ENCODE measurements at regions not wholly inside any gene's neighbourhood (a gene's known extent, or its start where the extent isn't known, plus 50 kb on each side); places are given as distances from the start of the nearest gene placed in this dataset.
"Not testable (repeated sequence)": the region's sequence is repeated elsewhere in the genome, so short reads cannot be mapped to it uniquely, and the experiment has no call there.

DNA sequence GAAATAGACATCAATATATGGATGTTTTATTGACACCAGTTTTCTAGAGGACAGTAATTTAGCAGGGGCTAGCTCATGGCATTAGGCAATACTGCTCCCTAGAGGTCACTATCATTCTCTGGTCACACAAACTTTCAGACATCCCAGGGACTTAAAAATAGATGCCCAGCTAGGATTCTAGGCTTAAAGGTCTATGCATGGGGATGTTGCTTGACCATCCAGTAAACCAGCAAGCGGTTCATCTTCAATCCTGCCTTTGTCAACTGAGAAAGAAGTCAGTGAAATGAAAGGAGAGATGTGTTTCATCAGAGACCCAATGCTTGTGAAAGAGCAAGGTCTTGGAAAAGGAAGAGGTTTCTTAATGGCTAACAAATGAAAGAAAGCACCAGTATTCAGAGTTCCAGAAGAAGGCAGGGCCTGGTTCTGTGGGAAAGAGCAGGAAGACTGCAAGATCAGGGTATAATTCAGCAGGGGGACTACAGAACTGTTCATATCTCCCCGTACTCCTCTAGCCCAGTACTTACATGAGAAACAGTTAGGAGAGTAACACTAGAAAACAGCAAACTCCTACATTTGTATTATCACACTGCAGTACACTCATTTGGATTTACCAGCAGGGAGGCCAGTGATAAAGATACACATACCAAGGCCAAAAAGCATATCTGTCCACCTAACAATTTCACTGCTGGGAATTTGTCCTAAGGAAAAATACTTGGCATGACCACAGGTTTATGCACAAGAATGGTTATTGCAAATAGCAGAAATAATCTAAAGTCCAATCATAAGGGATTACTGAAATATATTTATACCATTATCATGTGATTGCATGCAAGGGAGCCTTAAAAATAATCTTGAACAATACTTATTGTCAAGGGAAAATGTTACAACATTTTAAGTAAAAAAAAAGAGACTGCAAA, 151.4 kb upstream of the LAMA2 start:
- peak; percentile 35 for DNase-seq

DNA sequence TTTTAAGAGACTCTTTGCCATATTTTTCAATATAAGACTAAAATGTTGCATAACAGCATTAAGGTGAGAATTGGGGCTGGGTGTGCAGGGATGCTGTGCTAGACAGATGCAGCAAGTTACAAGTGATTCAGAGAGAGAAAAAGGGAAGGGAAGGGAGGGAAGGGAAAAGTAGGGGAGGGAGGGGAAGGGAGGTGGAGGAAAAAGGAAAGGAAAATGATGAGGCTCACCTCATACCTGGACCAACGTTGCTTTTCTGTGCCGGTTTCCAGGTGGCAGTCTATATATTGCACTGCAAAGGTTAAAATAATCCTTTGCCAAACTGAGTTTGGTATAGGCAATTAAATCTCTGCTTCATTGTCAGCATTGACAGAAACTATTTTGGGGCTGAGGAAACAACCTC, 155.4 kb upstream of the LAMA2 start:
- no peak for DNase-seq

DNA sequence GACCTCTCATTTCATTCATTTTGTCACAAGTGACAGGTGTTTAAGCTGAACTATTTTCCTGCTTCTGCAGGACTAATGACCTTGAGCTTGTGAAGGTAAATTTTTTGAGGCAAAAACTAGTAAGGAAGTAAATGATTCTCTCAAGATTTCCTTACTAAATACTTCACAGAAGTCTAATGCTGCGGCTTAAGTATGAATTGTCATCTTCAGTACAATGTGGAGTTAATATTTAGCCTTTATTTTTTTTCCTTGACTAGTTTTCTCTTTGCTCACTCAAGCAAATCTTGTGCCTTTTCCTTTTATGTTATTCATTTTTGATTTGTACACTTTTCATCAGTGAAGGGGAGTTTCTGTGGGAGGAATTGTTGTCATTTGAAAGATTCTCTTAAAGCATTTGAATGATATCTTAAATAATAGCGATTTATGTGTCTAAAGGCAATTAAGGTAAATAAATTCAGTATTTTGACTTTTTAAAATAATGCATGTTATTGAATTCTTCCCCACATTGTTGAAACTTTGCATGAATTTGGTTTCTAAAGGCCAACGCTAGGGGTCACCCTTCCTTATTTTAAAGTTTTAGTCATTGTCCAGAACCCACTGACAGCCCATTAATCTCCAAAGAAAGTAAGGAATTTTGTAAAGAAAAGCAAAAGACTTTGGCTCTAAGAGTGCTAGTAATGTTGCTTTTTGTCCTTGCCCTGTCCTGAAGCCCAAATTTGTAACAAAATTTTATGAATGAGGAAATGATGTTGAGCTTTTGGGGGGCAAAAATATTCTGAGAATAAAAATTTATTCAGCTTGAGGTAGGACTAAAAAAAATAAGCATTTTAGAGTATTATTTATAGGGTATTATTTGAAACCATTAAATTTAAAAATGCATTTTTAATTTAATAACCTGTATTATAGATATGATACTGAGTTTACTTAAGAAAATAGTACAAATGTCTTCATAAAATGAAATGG, 157.4 kb upstream of the LAMA2 start:
- peak; percentile 26 for DNase-seq

DNA sequence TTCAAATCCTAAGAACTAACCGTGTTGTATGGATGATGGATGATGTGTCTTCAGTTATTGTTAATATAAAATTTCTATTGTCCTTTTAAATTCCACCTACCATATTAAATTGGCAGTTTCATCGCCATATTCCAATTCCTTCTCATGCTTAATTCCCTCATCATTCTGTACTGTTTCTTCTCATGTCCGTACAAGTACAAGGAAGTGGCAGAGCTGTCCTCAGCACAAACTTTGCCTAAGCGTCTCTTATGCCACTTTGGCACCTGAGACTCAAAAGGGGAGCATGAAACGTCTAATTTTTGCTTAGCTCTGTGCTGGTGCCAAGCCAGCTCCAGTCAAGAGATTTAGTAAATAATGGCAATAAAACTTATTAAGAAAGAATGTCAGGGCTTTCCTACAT, 158.2 kb upstream of the LAMA2 start:
- no peak for DNase-seq

DNA sequence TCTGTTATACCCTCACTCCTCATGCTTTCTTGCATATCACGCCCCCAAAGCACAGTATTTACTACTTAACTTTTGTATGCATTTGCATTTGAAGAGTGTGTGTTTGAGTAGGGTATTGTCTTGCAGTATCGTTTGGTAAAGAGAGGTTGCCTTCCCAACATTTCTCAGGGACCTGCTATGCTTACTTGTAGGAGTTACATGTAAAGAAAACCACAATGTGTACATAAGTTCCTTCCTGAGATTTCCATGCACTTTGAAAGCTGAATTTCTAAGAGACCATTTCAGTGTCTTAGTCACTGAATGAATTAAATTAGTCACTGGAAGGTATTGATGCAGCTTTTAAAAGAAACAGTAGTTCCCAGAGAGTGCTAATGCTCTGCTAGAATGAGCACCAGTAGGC, 159.3 kb upstream of the LAMA2 start:
- peak; percentile 8 for DNase-seq

DNA sequence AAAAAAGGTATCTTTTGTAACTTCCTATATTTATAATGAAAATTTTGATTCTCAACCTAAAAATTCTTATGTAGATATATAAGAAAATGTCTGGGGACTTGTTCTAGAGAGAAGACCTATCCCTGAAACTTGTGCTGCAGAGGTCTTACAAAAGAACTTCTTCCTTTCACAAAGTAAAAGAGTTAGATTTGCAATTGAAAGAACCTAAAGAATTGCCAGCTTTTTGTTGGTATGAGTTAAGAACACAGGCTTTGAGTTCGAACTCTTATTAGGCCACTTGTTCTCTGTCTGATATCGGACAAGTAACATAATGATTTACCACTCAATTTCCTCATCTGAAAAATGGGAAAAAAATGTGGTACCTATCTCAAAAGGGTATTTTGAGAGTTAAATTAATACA, 162.0 kb upstream of the LAMA2 start:
- DNase-seq, result no peak

DNA sequence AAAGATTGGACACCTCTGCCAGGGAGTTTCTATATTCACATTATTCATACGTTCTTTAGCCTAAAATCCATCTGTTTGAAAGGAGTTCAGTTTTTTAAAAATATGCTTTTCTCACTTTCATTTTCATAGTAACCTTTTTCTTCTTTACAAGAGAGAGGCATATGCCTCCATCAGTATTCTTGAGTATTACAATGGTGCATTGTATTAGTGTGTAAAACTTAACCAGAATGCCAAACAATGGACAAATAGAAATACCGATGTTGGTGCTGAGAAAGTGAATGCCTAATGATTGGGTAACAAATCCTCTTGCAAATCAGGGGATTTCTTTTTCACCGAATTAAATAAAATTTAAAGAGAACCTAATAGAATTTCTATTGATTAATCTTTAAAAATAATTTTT, 163.2 kb upstream of the LAMA2 start:
- DNase-seq, result no peak

DNA sequence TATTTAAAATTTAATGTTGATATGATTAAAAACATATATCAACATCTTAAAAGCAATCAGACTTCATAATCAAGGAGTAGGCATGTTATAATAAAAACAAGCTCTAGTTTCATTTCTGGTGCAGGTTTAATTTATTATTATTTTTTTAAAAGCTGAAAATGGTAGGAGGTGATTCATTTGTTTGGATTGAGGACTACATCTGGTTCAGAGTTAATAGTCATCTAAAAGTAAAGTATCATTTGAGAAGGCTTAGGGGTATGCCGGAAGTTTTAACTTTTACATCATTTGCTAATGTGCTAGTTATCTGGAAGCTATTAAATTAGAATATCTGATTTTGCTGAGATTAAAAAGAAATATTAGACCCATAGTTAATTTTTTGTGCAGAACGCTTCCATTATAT, 169.5 kb upstream of the LAMA2 start:
- no peak for DNase-seq

DNA sequence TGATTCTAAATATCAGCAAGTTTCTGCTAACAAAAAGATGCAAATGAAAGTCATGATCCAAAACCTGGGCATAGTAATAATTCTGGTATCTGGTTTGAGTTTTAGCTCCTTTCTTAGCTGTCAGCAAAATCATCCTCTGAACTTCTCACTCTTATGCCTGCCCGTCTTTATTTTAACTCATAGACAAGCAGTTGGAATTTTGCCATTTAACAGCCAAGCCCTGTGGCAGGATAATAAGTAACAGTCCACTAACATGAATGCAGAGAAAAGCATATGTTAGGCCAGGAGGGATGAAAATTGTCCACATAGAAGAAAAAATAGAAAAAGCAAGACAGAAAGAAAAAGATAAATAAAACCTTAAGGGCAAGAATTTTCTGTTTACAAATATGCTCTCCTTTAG, 170.0 kb upstream of the LAMA2 start:
- DNase-seq, result no peak

DNA sequence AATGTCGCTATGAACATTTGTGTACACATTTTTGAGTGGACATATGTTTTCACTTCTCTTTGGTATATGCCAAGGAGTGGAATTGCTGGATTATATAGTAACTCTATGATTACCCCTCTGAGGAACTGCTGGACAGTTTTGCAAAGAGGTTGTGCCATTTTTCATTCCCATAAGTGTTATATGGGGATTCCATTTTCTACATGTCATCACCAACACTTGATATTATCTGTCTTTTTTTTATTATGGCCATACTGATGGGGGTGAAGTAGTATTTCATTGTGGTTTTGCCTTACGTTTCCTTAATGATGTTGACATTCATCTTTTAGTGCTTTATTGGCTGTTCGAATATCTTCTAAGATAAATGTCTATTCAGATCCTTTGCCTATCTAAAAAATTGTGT, 171.8 kb upstream of the LAMA2 start:
- no peak for DNase-seq

DNA sequence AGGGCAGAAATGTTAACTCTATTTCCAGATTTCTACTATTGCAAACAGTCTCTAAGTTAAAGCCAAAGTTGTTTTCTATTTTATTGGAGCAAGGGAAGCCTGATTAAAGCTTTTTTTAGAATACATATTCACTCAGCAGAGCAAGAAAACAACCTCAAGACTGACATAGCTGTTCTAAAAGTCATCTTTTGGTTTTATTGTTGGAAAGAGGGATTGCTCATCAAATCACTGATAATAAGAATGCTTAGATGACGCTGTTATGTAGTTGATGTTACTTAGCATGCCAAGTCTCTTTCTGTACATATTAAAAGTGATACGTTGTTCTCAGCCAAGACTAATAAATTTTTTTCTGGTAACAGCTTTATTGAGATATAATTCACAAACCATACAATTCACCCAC, 172.6 kb upstream of the LAMA2 start:
- DNase-seq, result no peak

DNA sequence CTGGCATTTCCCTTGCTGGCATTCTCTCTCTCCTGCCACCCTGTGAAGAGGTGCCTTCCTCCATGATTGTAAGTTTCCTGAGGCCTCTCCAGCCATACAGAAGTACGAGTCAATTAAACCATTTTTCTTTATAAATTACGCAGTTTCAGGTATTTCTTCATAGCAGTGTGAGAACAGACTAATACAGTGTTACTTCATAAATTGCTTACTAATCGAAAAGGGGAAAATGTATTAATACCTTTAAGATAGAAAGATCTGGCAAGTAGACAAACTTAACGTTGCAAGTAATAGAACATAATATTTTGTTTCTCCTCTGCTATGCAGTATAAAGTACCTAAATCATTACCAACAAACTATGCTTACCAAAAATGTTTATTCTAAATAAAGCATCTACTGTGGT, 178.3 kb upstream of the LAMA2 start:
- no peak for DNase-seq

DNA sequence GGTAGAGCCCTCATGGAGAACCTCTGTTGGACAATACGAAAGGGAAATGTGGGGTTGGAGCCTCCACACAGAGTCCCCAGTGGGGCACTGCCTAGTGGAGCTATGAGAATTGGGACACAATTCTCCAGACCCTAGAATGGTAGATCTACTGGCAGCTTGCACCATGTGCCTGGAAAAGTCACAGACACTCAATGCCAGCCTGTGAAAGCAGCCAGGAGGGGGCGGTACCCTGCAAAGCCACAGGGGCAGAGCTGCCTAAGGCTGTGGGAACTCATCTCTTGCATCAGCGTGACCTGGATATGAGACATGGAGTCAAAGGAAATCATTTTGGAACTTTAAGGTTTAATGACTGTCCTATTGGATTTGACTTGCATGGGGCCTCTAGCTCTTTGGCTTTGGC, 179.1 kb upstream of the LAMA2 start:
- not testable (repeated sequence) for DNase-seq

DNA sequence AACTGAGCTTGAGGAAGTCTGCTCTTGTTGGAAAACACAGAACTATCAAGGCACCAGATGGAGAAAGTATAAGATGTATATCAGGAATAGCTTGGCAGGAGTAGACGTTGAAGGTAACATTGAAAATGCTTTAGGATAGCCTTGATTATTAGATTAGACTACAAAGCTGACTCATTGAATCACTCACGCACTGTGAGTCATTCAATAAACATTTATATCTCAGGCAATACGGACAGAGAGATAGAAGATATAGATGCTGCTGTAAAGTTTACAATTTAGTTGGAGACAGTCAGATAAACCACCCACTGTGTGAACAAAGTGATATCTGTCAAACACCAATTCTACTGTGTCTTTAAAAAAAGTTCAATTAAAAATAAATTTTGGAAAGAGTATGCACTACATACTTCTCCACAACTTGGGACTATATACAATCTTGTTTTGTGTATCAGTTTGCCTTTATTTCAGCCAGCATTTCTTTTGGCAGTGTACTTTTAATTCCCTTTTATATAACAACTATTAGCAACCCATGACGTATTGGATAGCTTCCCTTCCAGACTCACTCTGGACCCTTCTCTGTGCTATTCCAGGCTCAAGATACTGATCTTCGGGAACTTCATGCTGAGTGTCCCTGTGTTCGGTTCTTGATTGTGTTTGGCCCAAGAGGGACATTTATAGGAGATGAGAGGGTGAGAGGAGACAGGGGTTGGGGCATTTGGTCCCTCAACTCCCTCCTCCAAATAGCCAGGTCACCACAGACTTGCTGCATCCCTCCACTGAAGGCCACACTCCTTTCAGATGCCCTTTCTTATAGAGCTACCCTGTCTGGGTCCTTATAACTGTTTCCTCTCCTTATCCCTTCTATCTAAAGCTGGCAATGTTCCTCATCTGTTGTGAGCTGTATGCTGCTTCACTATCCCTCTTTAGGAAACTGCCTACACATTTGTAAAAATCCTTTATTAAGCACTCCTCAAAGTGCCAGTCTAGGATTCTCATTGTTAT, 176.6 kb upstream of the PTPRK start:
- DNase-seq, result no peak

DNA sequence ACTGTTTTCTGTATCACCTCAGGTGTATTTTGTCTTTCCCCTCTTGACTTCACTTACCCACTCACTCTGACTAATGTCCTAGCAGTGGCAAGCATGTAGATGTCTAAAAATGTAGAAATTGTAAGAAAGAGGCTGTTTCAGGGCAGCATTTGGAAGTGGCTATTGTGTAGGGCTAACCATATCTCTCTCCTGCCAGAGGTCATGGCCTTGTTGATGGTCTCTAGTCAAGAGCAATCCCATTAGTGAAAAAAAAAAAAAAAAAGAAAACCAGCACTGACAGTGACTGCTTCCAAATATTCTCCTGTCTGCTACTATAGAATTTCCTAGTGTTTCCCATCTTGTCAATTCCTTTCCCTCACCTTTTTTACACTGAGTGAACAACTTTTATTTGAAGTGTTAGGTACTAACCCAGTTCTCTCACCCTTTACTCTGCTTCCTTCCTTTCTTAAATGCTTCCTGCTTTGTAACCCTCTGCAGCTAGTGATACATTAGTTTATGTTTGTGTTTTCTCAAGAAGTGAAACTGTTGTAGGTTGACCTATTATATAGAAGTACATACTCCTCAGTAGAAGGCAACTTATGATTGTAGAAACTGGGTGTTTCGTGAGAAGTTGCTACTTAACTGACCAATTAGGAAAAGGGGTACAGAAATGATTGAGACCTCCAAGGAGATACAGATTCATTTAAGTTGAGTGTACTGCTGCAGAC, 174.1 kb upstream of the PTPRK start:
- no peak for DNase-seq

DNA sequence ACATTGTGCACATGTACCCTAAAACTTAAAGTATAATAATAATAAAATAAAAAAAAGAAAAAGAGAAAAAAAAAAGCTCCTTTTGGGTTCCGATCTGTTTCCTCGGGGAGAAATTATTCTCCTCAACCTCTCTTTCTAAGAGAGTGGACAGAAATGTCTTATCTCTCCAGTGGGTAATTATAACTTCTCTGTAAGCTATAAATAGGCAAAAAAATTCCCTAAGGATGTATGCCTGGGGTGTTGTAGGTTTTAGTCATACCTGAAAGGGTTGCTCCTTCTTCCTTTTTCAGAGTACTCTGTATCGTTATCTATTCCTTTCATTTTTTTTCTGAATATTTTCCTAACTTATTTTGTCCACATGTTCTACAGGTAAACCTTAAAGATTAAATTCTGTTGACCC, 169.7 kb upstream of the PTPRK start:
- no peak for DNase-seq

DNA sequence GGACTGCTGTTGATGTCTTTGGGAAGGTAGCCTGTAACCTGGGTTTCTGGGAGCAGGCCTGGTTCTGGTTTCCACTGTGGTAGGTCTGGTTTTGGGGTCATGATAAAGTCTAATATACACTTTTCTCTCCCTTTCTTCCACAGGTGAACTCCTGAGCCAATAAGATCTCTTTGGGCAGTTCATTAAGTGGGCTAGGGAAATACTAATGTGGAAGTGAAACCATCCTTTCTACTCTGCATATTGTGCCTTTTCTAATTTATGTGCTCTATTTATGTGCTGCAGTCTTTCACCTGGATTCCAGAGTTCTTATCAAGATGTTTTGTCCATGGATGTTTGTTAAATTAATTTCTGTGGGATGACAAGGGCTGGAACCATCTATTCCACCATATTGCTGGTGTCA, 165.7 kb upstream of the PTPRK start:
- DNase-seq, result no peak

DNA sequence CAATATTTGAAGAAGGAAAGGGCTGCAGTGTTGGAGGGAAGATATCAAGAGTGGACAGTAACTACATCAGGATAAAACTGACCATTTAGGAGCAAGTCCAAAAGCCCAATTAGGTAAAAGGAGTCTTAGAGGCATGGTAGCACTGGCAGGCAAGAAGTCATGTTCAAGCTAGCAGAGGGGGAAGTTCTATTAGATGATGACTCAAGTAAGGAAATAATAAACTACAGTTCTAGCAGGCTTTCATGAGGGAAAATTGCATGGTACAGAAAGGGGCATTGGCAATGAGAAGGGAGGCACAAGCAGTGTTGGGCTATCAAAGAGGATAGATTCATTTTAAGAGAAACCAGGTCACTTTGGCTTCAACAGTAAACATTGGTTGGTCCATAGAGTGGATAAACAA, 156.1 kb upstream of the PTPRK start:
- no peak for DNase-seq

DNA sequence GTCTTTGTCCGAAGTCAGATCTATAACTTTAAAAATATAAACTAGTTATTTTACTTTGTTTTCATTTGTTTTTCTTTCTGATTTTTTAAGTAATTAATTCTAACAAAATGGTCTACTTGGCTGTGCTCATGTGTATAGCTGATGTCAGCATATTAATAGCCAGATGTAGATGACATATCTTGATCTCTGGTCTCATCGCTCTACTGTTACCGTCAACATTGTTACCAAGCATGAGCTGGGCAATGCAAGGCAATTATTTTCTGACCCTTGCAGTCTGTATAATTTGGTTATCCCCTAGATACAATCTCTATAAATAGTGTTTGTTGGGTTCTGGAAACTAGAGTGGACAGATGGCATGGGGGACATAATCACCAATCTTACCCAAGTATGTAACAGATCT, 151.6 kb upstream of the PTPRK start:
- no peak for DNase-seq

DNA sequence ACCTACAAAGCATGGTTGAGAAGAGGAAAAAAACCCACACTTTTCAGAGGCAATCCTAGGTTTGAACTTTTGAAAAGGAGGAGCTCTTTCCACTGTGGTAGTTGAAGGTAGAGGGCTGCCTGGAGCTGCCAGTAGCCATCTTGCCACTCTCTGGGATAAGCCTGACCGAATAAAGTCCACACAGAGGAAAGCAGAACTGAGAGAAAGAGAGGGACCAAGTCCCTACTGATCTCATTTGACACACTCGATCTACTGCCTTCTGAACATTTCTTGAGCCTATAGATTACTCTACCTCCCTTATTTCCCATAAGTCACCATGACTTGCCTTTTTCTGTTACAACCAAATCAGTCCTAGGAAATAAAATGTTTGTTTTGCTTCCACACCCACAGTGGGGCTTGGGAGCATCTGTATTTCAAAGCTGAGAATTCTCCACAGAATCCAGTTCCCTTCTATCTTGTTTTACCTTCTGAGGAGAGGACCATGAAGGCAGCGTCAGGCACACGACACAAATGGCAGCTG, 147.0 kb upstream of the PTPRK start:
- DNase-seq, result no peak

DNA sequence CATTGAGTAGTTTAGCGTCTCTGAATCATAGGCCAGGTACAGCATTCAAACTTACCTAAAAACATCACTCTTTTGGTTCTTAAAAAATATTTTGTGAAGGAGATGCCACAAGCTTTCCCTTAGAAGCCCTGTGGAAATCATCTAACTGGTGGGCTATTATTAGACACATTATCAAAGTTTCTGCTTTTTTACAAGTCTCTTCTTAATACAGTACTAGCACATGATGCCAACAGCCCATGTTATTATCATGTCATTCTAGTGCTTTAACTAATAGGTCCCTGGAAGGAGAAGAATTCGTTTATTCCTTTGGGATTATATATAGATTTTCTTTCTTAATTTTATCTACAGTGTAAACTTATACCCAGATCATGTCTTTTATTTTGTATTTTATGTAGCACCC, 146.0 kb upstream of the PTPRK start:
- DNase-seq, result no peak

DNA sequence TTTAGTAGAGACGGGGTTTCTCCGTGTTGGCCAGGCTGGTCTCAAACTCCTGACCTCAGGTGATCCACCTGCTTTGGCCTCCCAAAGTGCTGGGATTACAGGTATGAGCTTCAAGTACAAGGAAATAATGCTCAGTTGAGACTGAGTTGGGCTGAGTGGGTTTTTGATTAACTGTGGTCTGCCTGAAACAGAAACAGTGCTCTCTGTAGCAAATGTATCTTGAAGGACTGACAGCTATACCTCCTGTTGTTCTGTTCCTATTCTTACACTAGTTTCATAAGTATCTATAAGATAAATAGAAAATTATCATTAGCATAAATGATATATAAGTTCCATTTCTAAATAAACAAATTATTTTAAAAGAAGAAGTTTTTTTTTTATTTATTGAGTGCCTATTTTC, 142.8 kb upstream of the PTPRK start:
- DNase-seq, result no peak
